ENCODE measurements at regions not wholly inside any gene's neighbourhood (a gene's known extent, or its start where the extent isn't known, plus 50 kb on each side); places are given as distances from the start of the nearest gene placed in this dataset.

- peaks cover 7% of the 10 kb centered on the region for H3K4me1 ChIP-seq (ENCODE audit: low read depth)
- H3K27me3 ChIP-seq = peaks cover 11% of the 10 kb centered on the region
- no peaks in the 10 kb centered on the region for H3K36me3 ChIP-seq
- H3K4me3 ChIP-seq = no peak overlapping the region
- no peaks in the 10 kb centered on the region for H3K9me3 ChIP-seq (ENCODE audit: low read depth)
- H3K27ac ChIP-seq = no peak overlapping the region
- DNase-seq (ENCODE audit: low read depth in 1 of 2, low spot score in 1 of 2) = no peak
- TF ChIP-seq, protein P1, sequence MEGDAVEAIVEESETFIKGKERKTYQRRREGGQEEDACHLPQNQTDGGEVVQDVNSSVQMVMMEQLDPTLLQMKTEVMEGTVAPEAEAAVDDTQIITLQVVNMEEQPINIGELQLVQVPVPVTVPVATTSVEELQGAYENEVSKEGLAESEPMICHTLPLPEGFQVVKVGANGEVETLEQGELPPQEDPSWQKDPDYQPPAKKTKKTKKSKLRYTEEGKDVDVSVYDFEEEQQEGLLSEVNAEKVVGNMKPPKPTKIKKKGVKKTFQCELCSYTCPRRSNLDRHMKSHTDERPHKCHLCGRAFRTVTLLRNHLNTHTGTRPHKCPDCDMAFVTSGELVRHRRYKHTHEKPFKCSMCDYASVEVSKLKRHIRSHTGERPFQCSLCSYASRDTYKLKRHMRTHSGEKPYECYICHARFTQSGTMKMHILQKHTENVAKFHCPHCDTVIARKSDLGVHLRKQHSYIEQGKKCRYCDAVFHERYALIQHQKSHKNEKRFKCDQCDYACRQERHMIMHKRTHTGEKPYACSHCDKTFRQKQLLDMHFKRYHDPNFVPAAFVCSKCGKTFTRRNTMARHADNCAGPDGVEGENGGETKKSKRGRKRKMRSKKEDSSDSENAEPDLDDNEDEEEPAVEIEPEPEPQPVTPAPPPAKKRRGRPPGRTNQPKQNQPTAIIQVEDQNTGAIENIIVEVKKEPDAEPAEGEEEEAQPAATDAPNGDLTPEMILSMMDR (IDR thresholded peaks at IDR 0.05; ENCODE audit: low read depth, low read length) = peak; percentile 10
Observed at GRCh38 chr5:74943905-74944304, 77.7 kb upstream of the FAM169A start.

DNA sequence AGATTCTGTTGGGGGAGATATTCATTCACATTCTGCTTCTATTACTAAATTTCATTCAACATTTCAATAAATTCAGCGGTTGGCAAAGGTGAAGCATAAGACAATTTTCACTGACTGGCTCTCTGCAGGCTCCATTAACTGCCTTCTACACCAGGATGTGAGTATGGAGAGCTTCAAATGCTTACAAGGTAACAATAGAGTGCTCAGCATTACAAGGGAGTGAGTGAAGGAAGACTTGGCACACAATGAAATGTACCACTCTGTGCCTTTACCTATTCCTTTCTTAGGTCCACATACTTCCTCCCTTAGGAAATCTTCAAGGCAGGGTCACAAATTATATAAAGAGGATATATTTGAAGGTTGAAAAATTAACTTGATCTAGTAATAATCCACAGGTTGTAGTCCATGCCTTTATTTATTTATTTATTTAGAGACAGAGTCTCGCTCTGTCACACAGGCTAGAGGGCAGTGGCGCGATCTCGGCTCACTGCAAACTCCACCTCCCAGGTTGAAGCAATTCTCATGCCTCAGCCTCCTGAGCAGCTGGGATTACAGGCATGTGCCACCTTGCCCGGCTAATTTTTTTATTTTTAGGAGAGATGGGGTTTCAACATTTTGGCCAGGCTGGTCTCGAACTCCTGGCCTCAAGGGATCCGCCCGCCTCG, 76.6 kb upstream of the FAM169A start:
- Histone ChIP-seq H3K27me3 (peaks cover 11% of the 10 kb centered on the region), H3K4me3 (no peak overlapping the region), H3K9me3 (ENCODE audit: low read depth) (no peaks in the 10 kb centered on the region), H3K36me3 (no peaks in the 10 kb centered on the region), H3K27ac (no peak overlapping the region), H3K4me1 (ENCODE audit: low read depth) (peaks cover 4% of the 10 kb centered on the region)
- TF ChIP-seq, protein P1 (IDR thresholded peaks at IDR 0.05; ENCODE audit: low read depth, low read length) = no peak
- no peak for DNase-seq (ENCODE audit: low read depth in 1 of 2, low spot score in 1 of 2)

- no peak overlapping the region for H3K27ac ChIP-seq
- DNase-seq (ENCODE audit: low read depth in 1 of 2, low spot score in 1 of 2) = no peak
- TF ChIP-seq, protein P1 (IDR thresholded peaks at IDR 0.05; ENCODE audit: low read depth, low read length) = no peak
- H3K9me3 ChIP-seq (ENCODE audit: low read depth) = no peaks in the 10 kb centered on the region
- H3K27me3 ChIP-seq = peaks cover 11% of the 10 kb centered on the region
- peaks cover 3% of the 10 kb centered on the region for H3K4me1 ChIP-seq (ENCODE audit: low read depth)
- no peak overlapping the region for H3K4me3 ChIP-seq
- H3K36me3 ChIP-seq = no peaks in the 10 kb centered on the region
Observed at GRCh38 chr5:74940782-74941353, 74.7 kb upstream of the FAM169A start.

- no peak for DNase-seq (ENCODE audit: low read depth in 1 of 2, low spot score in 1 of 2)
- TF ChIP-seq, protein P1 (IDR thresholded peaks at IDR 0.05; ENCODE audit: low read depth, low read length) = no peak
- H3K4me1 ChIP-seq (ENCODE audit: low read depth) = no peaks in the 10 kb centered on the region
- H3K27ac ChIP-seq = no peak overlapping the region
- H3K4me3 ChIP-seq = no peak overlapping the region
- no peaks in the 10 kb centered on the region for H3K36me3 ChIP-seq
- H3K9me3 ChIP-seq (ENCODE audit: low read depth) = no peaks in the 10 kb centered on the region
- H3K27me3 ChIP-seq = peaks cover 5% of the 10 kb centered on the region
Observed at GRCh38 chr5:74938250-74938933, 72.2 kb upstream of the FAM169A start.

DNA sequence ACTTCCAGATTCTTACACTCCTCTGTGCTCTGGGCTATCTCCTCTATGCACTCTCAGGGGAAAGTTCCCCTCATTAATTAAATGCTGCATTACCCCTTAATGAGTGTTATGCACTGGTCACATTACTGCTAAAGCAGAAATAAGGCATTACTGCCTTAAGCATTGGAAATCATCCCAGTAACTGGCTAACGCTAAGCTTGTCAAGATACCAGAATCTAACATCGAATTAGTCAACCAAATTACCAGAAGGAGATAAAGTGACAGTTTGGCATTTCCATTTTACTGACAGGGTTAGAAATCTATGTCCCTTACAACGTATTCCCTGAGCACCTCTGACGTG, 69.5 kb upstream of the FAM169A start:
- Histone ChIP-seq H3K9me3 (ENCODE audit: low read depth) (no peaks in the 10 kb centered on the region), H3K27ac (no peak overlapping the region), H3K4me1 (ENCODE audit: low read depth) (no peaks in the 10 kb centered on the region), H3K36me3 (no peaks in the 10 kb centered on the region), H3K4me3 (no peak overlapping the region), H3K27me3 (no peaks in the 10 kb centered on the region)
- DNase-seq (ENCODE audit: low read depth in 1 of 2, low spot score in 1 of 2) = no peak
- TF ChIP-seq, protein P1 (IDR thresholded peaks at IDR 0.05; ENCODE audit: low read depth, low read length) = no peak
